Spleen (tissue), 7 donors: ENCODE measurements at regions not wholly inside any gene's neighbourhood (a gene's known extent, or its start where the extent isn't known, plus 50 kb on each side); places are given as distances from the start of the nearest gene placed in this dataset.

Source experiments
- CTCF ChIP-seq, 11 experiments: fragments of 200-600 bp in 7 of 11; fragments of 450-650 bp in 4 of 11; sonication (generic) in 4 of 11; IDR thresholded peaks in 8 of 11; conservative IDR thresholded peaks in 3 of 11; 1 replicate in 7 of 11; 2 replicates in 4 of 11; pipeline versions ENCODE4 v1.4.0 to v1.8.0; 2016 to 2021; ENCODE audit warnings: antibody characterized with exemption in 11 of 11, inconsistent platforms in 4 of 11, mild to moderate bottlenecking in 1 of 11
- POLR2A ChIP-seq, 3 donors: fragments of 450-650 bp; IDR thresholded peaks; one replicate each; pipeline ENCODE4 v1.5.1; 2017; ENCODE audit warnings: antibody characterized with exemption in 3 of 3, mild to moderate bottlenecking in 1 of 3
- donor health status: DM: no; HTN: no; CAD: no; lungs with moderate emphysema.
- donor health status: DM: no; HTN: no; CAD: no.
- donor health status: DM: no; HTN: no; CAD: no.

- TF ChIP-seq POLR2A (IDR thresholded peaks at IDR 0.05): no peak
- TF ChIP-seq CTCF (IDR thresholded peaks at IDR 0.05 in 8 of 11, conservative IDR thresholded peaks at IDR 0.05 in 3 of 11): no peak
Measured at GRCh38 chr7:130844811-130845580, 111.0 kb upstream of the KLF14 start.
